ENCODE measurements at regions not wholly inside any gene's neighbourhood (a gene's known extent, or its start where the extent isn't known, plus 50 kb on each side); places are given as distances from the start of the nearest gene placed in this dataset.

GRCh38 chr15:47356297-47356696 is 361.0 kb upstream of the SEMA6D start:
- no peaks in the 10 kb centered on the region for H3K36me3 ChIP-seq (ENCODE audit: insufficient read depth, low read length)
- no peaks in the 10 kb centered on the region for H3K27me3 Mint-ChIP-seq
- no peaks in the 10 kb centered on the region for H3K4me1 ChIP-seq (ENCODE audit: insufficient read depth, low read length)
- H3K36me3 Mint-ChIP-seq, result no peaks in the 10 kb centered on the region
- H3K9me3 ChIP-seq (ENCODE audit: control insufficient read depth in 1 of 2, low read length in 2 of 2), result no peaks in the 10 kb centered on the region
- intact Hi-C loops (cut with micrococcal nuclease), result no loop called here
- H3K27me3 ChIP-seq (ENCODE audit: insufficient read depth, low read length), result no peaks in the 10 kb centered on the region
- no peak overlapping the region for H3K27ac Mint-ChIP-seq
- ChIA-PET POLR2A (ENCODE audit: partially characterized antibody) (no interaction called here), CTCF (ENCODE audit: partially characterized antibody) (no interaction called here)
- no peak overlapping the region for H3K4me3 ChIP-seq (ENCODE audit: low read length in 2 of 2)
- no peaks in the 10 kb centered on the region for H3K4me1 Mint-ChIP-seq
- no peak overlapping the region for H3K27ac ChIP-seq (ENCODE audit: low read depth, low read length)
- H3K9me3 Mint-ChIP-seq, result peaks cover 0 to 3% (median 0%) of the 10 kb centered on the region in 8 donors
- no peak for DNase-seq
- H3K4me3 Mint-ChIP-seq, result no peak overlapping the region

- ChIA-PET CTCF (ENCODE audit: partially characterized antibody) (no interaction called here), POLR2A (ENCODE audit: partially characterized antibody) (no interaction called here)
- no peak for DNase-seq
Measured at GRCh38 chr15:47358876-47359275, 358.4 kb upstream of the SEMA6D start.

GRCh38 chr15:47360305-47360704 is 357.0 kb upstream of the SEMA6D start:
- Mint-ChIP-seq H3K27ac (no peak overlapping the region), H3K36me3 (no peaks in the 10 kb centered on the region), H3K27me3 (no peaks in the 10 kb centered on the region), H3K9me3 (peaks cover 0 to 4% (median 1%) of the 10 kb centered on the region in 8 donors), H3K4me3 (no peak overlapping the region), H3K4me1 (no peaks in the 10 kb centered on the region)
- Histone ChIP-seq H3K27ac (ENCODE audit: low read depth, low read length) (no peak overlapping the region), H3K4me3 (ENCODE audit: low read length in 2 of 2) (no peak overlapping the region), H3K36me3 (ENCODE audit: insufficient read depth, low read length) (no peaks in the 10 kb centered on the region), H3K27me3 (ENCODE audit: insufficient read depth, low read length) (no peaks in the 10 kb centered on the region), H3K4me1 (ENCODE audit: insufficient read depth, low read length) (no peaks in the 10 kb centered on the region), H3K9me3 (ENCODE audit: control insufficient read depth in 1 of 2, low read length in 2 of 2) (no peaks in the 10 kb centered on the region)
- ChIA-PET CTCF (ENCODE audit: partially characterized antibody) (no interaction called here), POLR2A (ENCODE audit: partially characterized antibody) (no interaction called here)
- intact Hi-C loops (cut with micrococcal nuclease), result no loop called here
- no peak for DNase-seq

More at GRCh38 chr15:47358876-47359275, 358.4 kb upstream of the SEMA6D start:
- Histone ChIP-seq H3K36me3 (ENCODE audit: insufficient read depth, low read length) (no peaks in the 10 kb centered on the region), H3K27ac (ENCODE audit: low read depth, low read length) (no peak overlapping the region), H3K9me3 (ENCODE audit: control insufficient read depth in 1 of 2, low read length in 2 of 2) (no peaks in the 10 kb centered on the region), H3K4me3 (ENCODE audit: low read length in 2 of 2) (no peak overlapping the region), H3K4me1 (ENCODE audit: insufficient read depth, low read length) (no peaks in the 10 kb centered on the region), H3K27me3 (ENCODE audit: insufficient read depth, low read length) (no peaks in the 10 kb centered on the region)
- Mint-ChIP-seq H3K27ac (no peak overlapping the region), H3K9me3 (peaks cover 0 to 3% (median under 1%) of the 10 kb centered on the region in 8 donors), H3K36me3 (no peaks in the 10 kb centered on the region), H3K4me3 (no peak overlapping the region), H3K4me1 (no peaks in the 10 kb centered on the region), H3K27me3 (no peaks in the 10 kb centered on the region)
- intact Hi-C loops (cut with micrococcal nuclease), result no loop called here

- Mint-ChIP-seq H3K4me1 (no peaks in the 10 kb centered on the region), H3K27ac (no peak overlapping the region), H3K4me3 (no peak overlapping the region), H3K9me3 (peaks cover 0 to 4% (median 1%) of the 10 kb centered on the region in 8 donors), H3K27me3 (no peaks in the 10 kb centered on the region), H3K36me3 (no peaks in the 10 kb centered on the region)
- H3K9me3 ChIP-seq (ENCODE audit: control insufficient read depth in 1 of 2, low read length in 2 of 2), result no peaks in the 10 kb centered on the region
- H3K4me3 ChIP-seq (ENCODE audit: low read length in 2 of 2), result no peak overlapping the region
- no peak overlapping the region for H3K27ac ChIP-seq (ENCODE audit: low read depth, low read length)
- H3K36me3 ChIP-seq (ENCODE audit: insufficient read depth, low read length), result no peaks in the 10 kb centered on the region
- POLR2A ChIA-PET (ENCODE audit: partially characterized antibody), result no interaction called here
- H3K27me3 ChIP-seq (ENCODE audit: insufficient read depth, low read length), result no peaks in the 10 kb centered on the region
- CTCF ChIA-PET (ENCODE audit: partially characterized antibody), result no interaction called here
- intact Hi-C loops (cut with micrococcal nuclease), result no loop called here
- DNase-seq, result no peak
- no peaks in the 10 kb centered on the region for H3K4me1 ChIP-seq (ENCODE audit: insufficient read depth, low read length)
Measured at GRCh38 chr15:47362118-47362905, 355.0 kb upstream of the SEMA6D start.

GRCh38 chr15:47363653-47364052 is 353.7 kb upstream of the SEMA6D start:
- H3K27ac Mint-ChIP-seq, result no peak overlapping the region
- H3K4me3 Mint-ChIP-seq, result no peak overlapping the region
- no peak for DNase-seq
- no peak overlapping the region for H3K4me3 ChIP-seq (ENCODE audit: low read length in 2 of 2)
- peaks cover 0 to 4% (median 0%) of the 10 kb centered on the region in 8 donors for H3K9me3 Mint-ChIP-seq
- intact Hi-C loops (cut with micrococcal nuclease), result no loop called here
- H3K4me1 Mint-ChIP-seq, result no peaks in the 10 kb centered on the region
- H3K9me3 ChIP-seq (ENCODE audit: control insufficient read depth in 1 of 2, low read length in 2 of 2), result no peaks in the 10 kb centered on the region
- H3K4me1 ChIP-seq (ENCODE audit: insufficient read depth, low read length), result no peaks in the 10 kb centered on the region
- no peaks in the 10 kb centered on the region for H3K36me3 Mint-ChIP-seq
- ChIA-PET CTCF (ENCODE audit: partially characterized antibody) (no interaction called here), POLR2A (ENCODE audit: partially characterized antibody) (no interaction called here)
- H3K27me3 ChIP-seq (ENCODE audit: insufficient read depth, low read length), result no peaks in the 10 kb centered on the region
- no peaks in the 10 kb centered on the region for H3K36me3 ChIP-seq (ENCODE audit: insufficient read depth, low read length)
- no peak overlapping the region for H3K27ac ChIP-seq (ENCODE audit: low read depth, low read length)
- no peaks in the 10 kb centered on the region for H3K27me3 Mint-ChIP-seq

GRCh38 chr15:47364230-47365141 is 352.8 kb upstream of the SEMA6D start:
- H3K4me1 ChIP-seq (ENCODE audit: insufficient read depth, low read length), result no peaks in the 10 kb centered on the region
- H3K4me1 Mint-ChIP-seq, result no peaks in the 10 kb centered on the region
- H3K27me3 Mint-ChIP-seq, result no peaks in the 10 kb centered on the region
- no peaks in the 10 kb centered on the region for H3K36me3 Mint-ChIP-seq
- H3K36me3 ChIP-seq (ENCODE audit: insufficient read depth, low read length), result no peaks in the 10 kb centered on the region
- H3K27me3 ChIP-seq (ENCODE audit: insufficient read depth, low read length), result no peaks in the 10 kb centered on the region
- ChIA-PET CTCF (ENCODE audit: partially characterized antibody) (no interaction called here), POLR2A (ENCODE audit: partially characterized antibody) (no interaction called here)
- H3K27ac Mint-ChIP-seq, result no peak overlapping the region
- H3K9me3 Mint-ChIP-seq, result peaks cover 0 to 4% (median 0%) of the 10 kb centered on the region in 8 donors
- intact Hi-C loops (cut with micrococcal nuclease), result no loop called here
- H3K4me3 Mint-ChIP-seq, result no peak overlapping the region
- H3K27ac ChIP-seq (ENCODE audit: low read depth, low read length), result no peak overlapping the region
- DNase-seq, result no peak
- H3K9me3 ChIP-seq (ENCODE audit: control insufficient read depth in 1 of 2, low read length in 2 of 2), result no peaks in the 10 kb centered on the region
- no peak overlapping the region for H3K4me3 ChIP-seq (ENCODE audit: low read length in 2 of 2)

GRCh38 chr15:47366884-47367283 is 350.4 kb upstream of the SEMA6D start:
- H3K27me3 Mint-ChIP-seq, result no peaks in the 10 kb centered on the region
- intact Hi-C loops (cut with micrococcal nuclease), result no loop called here

More at GRCh38 chr15:47366884-47367283, 350.4 kb upstream of the SEMA6D start:
- Mint-ChIP-seq H3K36me3 (no peaks in the 10 kb centered on the region), H3K4me3 (no peak overlapping the region), H3K9me3 (peaks cover 0 to 3% (median 0%) of the 10 kb centered on the region in 8 donors), H3K27ac (no peak overlapping the region), H3K4me1 (no peaks in the 10 kb centered on the region)
- Histone ChIP-seq H3K4me3 (ENCODE audit: low read length in 2 of 2) (no peak overlapping the region), H3K27me3 (ENCODE audit: insufficient read depth, low read length) (no peaks in the 10 kb centered on the region), H3K9me3 (ENCODE audit: control insufficient read depth in 1 of 2, low read length in 2 of 2) (no peaks in the 10 kb centered on the region), H3K4me1 (ENCODE audit: insufficient read depth, low read length) (no peaks in the 10 kb centered on the region), H3K27ac (ENCODE audit: low read depth, low read length) (no peak overlapping the region), H3K36me3 (ENCODE audit: insufficient read depth, low read length) (no peaks in the 10 kb centered on the region)
- ChIA-PET POLR2A (ENCODE audit: partially characterized antibody) (no interaction called here), CTCF (ENCODE audit: partially characterized antibody) (no interaction called here)
- DNase-seq, result no peak
